GM12878 (cell line): ENCODE measurements at regions not wholly inside any gene's neighbourhood (a gene's known extent, or its start where the extent isn't known, plus 50 kb on each side); places are given as distances from the start of the nearest gene placed in this dataset.

Experiments
- ATAC-seq: fragments of 200-7000 bp; cut with Tn5 transposase; 3 replicates; pipeline ENCODE4 v1.9.1; 2020; ENCODE audit warnings: mild to moderate bottlenecking, moderate library complexity
- BruUV-seq: library from RNA; stranded (reverse); fragments of 400-500 nt; replicated peaks from 2 replicates; lab custom pipeline; 2021; lab: Mats Ljungman, UMichigan
- CTCF ChIA-PET: fragments of 300-600 bp; sonication (Branson Sonifier 250); formaldehyde crosslinking; extraction: SDS; loops from one replicate; lab custom pipeline; 2021; ENCODE audit warnings: inconsistent platforms; lab: Yijun Ruan, JAX
- POLR2A ChIA-PET: fragments of 350-600 bp; formaldehyde crosslinking; extraction: SDS; loops from one replicate; lab custom pipeline; 2021; ENCODE audit warnings: inconsistent platforms; lab: Charles Lee
- RAD21 ChIA-PET: fragments of 300-600 bp; sonication (Branson Sonifier 250); formaldehyde crosslinking; loops from one replicate; lab custom pipeline; 2023; ENCODE audit warnings: antibody characterized with exemption; ENCODE audit not compliant: unreplicated experiment; lab: Charles Lee
- SMC1A ChIA-PET: fragments of 300-600 bp; sonication (Branson Sonifier 250); formaldehyde crosslinking; loops from one replicate; lab custom pipeline; 2023; ENCODE audit not compliant: unreplicated experiment, uncharacterized antibody; lab: Charles Lee
- DNase-seq: peaks from one replicate; pipeline ENCODE4 v3.0.0-alpha.2; 2011; ENCODE audit warnings: low read depth, low spot score
- FAIRE-seq: peaks from 3 replicates; lab custom pipeline; 2011; peaks lifted over from hg19 to GRCh38; lab: Jason Lieb, UNC
- H2AFZ ChIP-seq: 2 replicates; pipeline ENCODE4 v1.6.0; 2011; ENCODE audit warnings: low read depth, low read length, control low read depth; ENCODE audit not compliant: control insufficient read depth
- H3K27ac ChIP-seq: 2 replicates; pipeline ENCODE4 v1.5.1; 2011; ENCODE audit warnings: control low read depth; ENCODE audit not compliant: control insufficient read depth, insufficient read depth
- H3K27me3 ChIP-seq, 2 experiments: replicated peaks in 1 of 2; 2 replicates each; pipeline versions ENCODE4 v1.6.0 to v1.6.1; 2011; ENCODE audit warnings: low read length in 1 of 2; ENCODE audit not compliant: control insufficient read depth in 2 of 2, insufficient read depth in 2 of 2
- H3K36me3 ChIP-seq, 2 experiments: 2 replicates each; pipeline ENCODE4 v1.5.1; 2011; ENCODE audit warnings: low read length in 1 of 2; ENCODE audit not compliant: control insufficient read depth in 2 of 2, insufficient read depth in 2 of 2
- H3K4me1 ChIP-seq: 2 replicates; pipeline ENCODE4 v1.6.1; 2011; ENCODE audit warnings: mild to moderate bottlenecking, low read length, moderate library complexity, mixed read lengths; ENCODE audit not compliant: control insufficient read depth, insufficient read depth
- H3K4me2 ChIP-seq: 2 replicates; pipeline ENCODE4 v1.6.0; 2011; ENCODE audit warnings: control low read depth; ENCODE audit not compliant: control insufficient read depth, insufficient read depth
- H3K4me3 ChIP-seq: fragments of 200-600 bp; sonication (generic); 2 replicates; pipeline ENCODE4 v1.5.1; 2016
- H3K79me2 ChIP-seq: 2 replicates; pipeline ENCODE4 v1.6.0; 2011; ENCODE audit warnings: low read length; ENCODE audit not compliant: control insufficient read depth, insufficient read depth
- H3K9ac ChIP-seq: 2 replicates; pipeline ENCODE4 v1.8.0; 2011; ENCODE audit warnings: low read length, control low read depth, mixed read lengths; ENCODE audit not compliant: control insufficient read depth, insufficient read depth
- H3K9me3 ChIP-seq: replicated peaks from 3 replicates; pipeline ENCODE4 v1.5.1; 2011; ENCODE audit warnings: mild to moderate bottlenecking, low read length; ENCODE audit not compliant: control insufficient read depth, insufficient read depth
- H4K20me1 ChIP-seq: 2 replicates; pipeline ENCODE4 v1.6.0; 2011; ENCODE audit not compliant: control insufficient read depth, insufficient read depth
- BCL3 ChIP-seq: IDR thresholded peaks from 2 replicates; pipeline ENCODE4 v1.6.1; 2011; ENCODE audit warnings: borderline replicate concordance, low read depth, mild to moderate bottlenecking, moderate library complexity, low read length; ENCODE audit not compliant: insufficient read depth, poor library complexity, severe bottlenecking
- CBX5 ChIP-seq: sonication (generic); IDR thresholded peaks from 2 replicates; pipeline ENCODE4 v1.6.1; 2016; ENCODE audit warnings: low read depth, moderate library complexity, mild to moderate bottlenecking, inconsistent platforms
- CHD4 ChIP-seq: fragments of 200-600 bp; sonication (generic); IDR thresholded peaks from 2 replicates; pipeline ENCODE4 v1.6.1; 2016; ENCODE audit warnings: mild to moderate bottlenecking
- DPF2 ChIP-seq: fragments of 450-650 bp; IDR thresholded peaks from 2 replicates; pipeline ENCODE4 v1.6.1; 2017; ENCODE audit warnings: mild to moderate bottlenecking
- IRF3 ChIP-seq: fragments of 450-650 bp; IDR thresholded peaks from 2 replicates; pipeline ENCODE4 v1.6.1; 2014; ENCODE audit warnings: mild to moderate bottlenecking
- POLR2AphosphoS2 ChIP-seq: IDR thresholded peaks from 2 replicates; pipeline ENCODE4 v1.6.1; 2011; ENCODE audit warnings: low read depth, mild to moderate bottlenecking, low read length, improper control_type of control experiment, moderate library complexity
- RB1 ChIP-seq: fragments of 450-650 bp; formaldehyde crosslinking; IDR thresholded peaks from 2 replicates; pipeline ENCODE4 v1.6.1; 2017; ENCODE audit warnings: mild to moderate bottlenecking, borderline replicate concordance
- SMC3 ChIP-seq: IDR thresholded peaks from 2 replicates; pipeline ENCODE4 v1.6.1; 2011; ENCODE audit warnings: low read length, improper control_type of control experiment, borderline replicate concordance
- TAF1 ChIP-seq: IDR thresholded peaks from 2 replicates; pipeline ENCODE4 v1.6.1; 2011; ENCODE audit warnings: mild to moderate bottlenecking, low read depth, low read length, borderline replicate concordance
- WGBS: methylation state at CpG from one replicate; pipeline ENCODE4 v1.1.6; 2016; ENCODE audit warnings: low lambda C conversion rate; ENCODE audit not compliant: insufficient replicate concordance, insufficient coverage; ENCODE audit errors: missing lambda C conversion rate; 5-methylcytosine and 5-hydroxymethylcytosine counted together
- in situ Hi-C: fragments of 300-500 bp; cut with MboI; formaldehyde crosslinking; loops from 9 replicates; pipeline ENCODE4 v1.14.3; 2018; ENCODE audit warnings: mixed read lengths
- intact Hi-C: fragments of 100-400 bp; cut with micrococcal nuclease; formaldehyde crosslinking; loops from one replicate; pipeline ENCODE4 v1.14.2; 2022; ENCODE audit not compliant: unreplicated experiment
- TF ChIP-seq, protein P1 (sequence below): fragments of 450-650 bp; IDR thresholded peaks from 2 replicates; pipeline ENCODE4 v1.6.1; 2016; ENCODE audit warnings: mild to moderate bottlenecking

DNA sequence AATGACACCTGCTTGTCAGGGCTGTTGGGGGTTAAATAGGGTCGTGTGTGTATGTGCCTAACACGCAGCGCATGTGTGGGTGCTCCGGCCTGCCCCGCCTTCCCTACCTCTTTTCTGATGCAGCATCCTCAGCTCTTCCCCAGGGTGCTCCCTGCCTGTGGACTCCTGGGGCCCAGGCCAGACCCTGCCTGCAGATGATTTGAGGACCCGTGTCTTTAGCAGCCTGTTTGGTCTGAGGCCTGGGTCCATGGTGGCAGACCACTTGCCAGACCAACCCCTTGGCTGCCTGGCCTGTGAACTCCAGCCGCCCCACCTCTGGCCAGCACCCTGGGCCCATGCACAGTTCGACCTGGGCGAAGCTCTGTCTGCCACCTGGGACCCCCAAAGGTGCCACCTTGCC is 57.0 kb upstream of the SIM2 start:
- no peak for DNase-seq
- SMC1A ChIA-PET = no interaction called here
- Histone ChIP-seq H3K9me3 (no peaks in the 10 kb centered on the region), H3K79me2 (no peaks in the 10 kb centered on the region), H4K20me1 (no peaks in the 10 kb centered on the region), H3K4me1 (no peaks in the 10 kb centered on the region), H3K36me3 (no peaks in the 10 kb centered on the region; a peak in 1 of 4 replicates), H2AFZ (no peak overlapping the region), H3K4me2 (no peak overlapping the region), H3K9ac (no peak overlapping the region), H3K4me3 (no peak overlapping the region), H3K27ac (no peak overlapping the region), H3K27me3 (no peaks in the 10 kb centered on the region)
- intact Hi-C loops = no loop called here
- BruUV-seq = no TSS peak
- POLR2A ChIA-PET = no interaction called here
- no peak for TF ChIP-seq CHD4
- TF ChIP-seq TAF1 = no peak
- no peak for TF ChIP-seq POLR2AphosphoS2
- TF ChIP-seq, protein P1, sequence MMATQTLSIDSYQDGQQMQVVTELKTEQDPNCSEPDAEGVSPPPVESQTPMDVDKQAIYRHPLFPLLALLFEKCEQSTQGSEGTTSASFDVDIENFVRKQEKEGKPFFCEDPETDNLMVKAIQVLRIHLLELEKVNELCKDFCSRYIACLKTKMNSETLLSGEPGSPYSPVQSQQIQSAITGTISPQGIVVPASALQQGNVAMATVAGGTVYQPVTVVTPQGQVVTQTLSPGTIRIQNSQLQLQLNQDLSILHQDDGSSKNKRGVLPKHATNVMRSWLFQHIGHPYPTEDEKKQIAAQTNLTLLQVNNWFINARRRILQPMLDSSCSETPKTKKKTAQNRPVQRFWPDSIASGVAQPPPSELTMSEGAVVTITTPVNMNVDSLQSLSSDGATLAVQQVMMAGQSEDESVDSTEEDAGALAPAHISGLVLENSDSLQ = no peak
- no peak for TF ChIP-seq CBX5
- TF ChIP-seq SMC3 = no peak
- TF ChIP-seq DPF2 = no peak
- TF ChIP-seq RB1 = no peak
- TF ChIP-seq IRF3 = no peak
- no peak for TF ChIP-seq BCL3
- RAD21 ChIA-PET = no interaction called here
- FAIRE-seq = no peak
- WGBS = 29% methylated on average over 9 of the region's 9 CpGs
- in situ Hi-C loops = no loop called here
- CTCF ChIA-PET = interaction anchor here (3.4 kb wide), 1 partner anchor 12 kb away, joined by 19 read pairs; no protein-coding TSS in a partner anchor
- ATAC-seq = no peak
